ENCODE measurements at regions not wholly inside any gene's neighbourhood (a gene's known extent, or its start where the extent isn't known, plus 50 kb on each side); places are given as distances from the start of the nearest gene placed in this dataset.

- no peaks in the 10 kb centered on the region for H3K27me3 ChIP-seq (ENCODE audit: insufficient read depth, low read length)
- H3K79me2 ChIP-seq (ENCODE audit: insufficient read depth, low read length) = no peaks in the 10 kb centered on the region
- no peaks in the 10 kb centered on the region for H3K36me3 ChIP-seq (ENCODE audit: insufficient read depth, low read length)
- no peaks in the 10 kb centered on the region for H4K20me1 ChIP-seq (ENCODE audit: insufficient read depth, low read length)
- TF ChIP-seq CTCF (IDR thresholded peaks at IDR 0.05; ENCODE audit: extremely low read depth, low read depth, low read length) = peak; percentile 93
- peaks cover 7% of the 10 kb centered on the region for H3K4me1 ChIP-seq (ENCODE audit: insufficient read depth, low read length)
- no peak overlapping the region for H3K4me3 ChIP-seq (ENCODE audit: insufficient read depth, low read length)
- DNase-seq (ENCODE audit: insufficient read length, low spot score, missing footprints) = peak; percentile 80
- H3K4me2 ChIP-seq (ENCODE audit: insufficient read depth, low read length) = peak overlapping the region; percentile 8
- no peaks in the 10 kb centered on the region for H3K9me3 ChIP-seq (ENCODE audit: low read depth, low read length)
- H2AFZ ChIP-seq (ENCODE audit: low read length) = peak overlapping the region; percentile 56
- H3K27ac ChIP-seq (ENCODE audit: low read depth, low read length) = peak overlapping the region; percentile 10
Observed at GRCh38 chr6:141988954-141989705, 143.6 kb upstream of the GJE1 start.

- DNase-seq (ENCODE audit: insufficient read length, low spot score, missing footprints) = no peak
- no peaks in the 10 kb centered on the region for H3K36me3 ChIP-seq (ENCODE audit: insufficient read depth, low read length)
- H3K27ac ChIP-seq (ENCODE audit: low read depth, low read length) = no peak overlapping the region
- H2AFZ ChIP-seq (ENCODE audit: low read length) = no peak overlapping the region
- TF ChIP-seq CTCF (IDR thresholded peaks at IDR 0.05; ENCODE audit: extremely low read depth, low read depth, low read length) = no peak
- peaks cover 7% of the 10 kb centered on the region for H3K4me1 ChIP-seq (ENCODE audit: insufficient read depth, low read length)
- H3K4me2 ChIP-seq (ENCODE audit: insufficient read depth, low read length) = no peak overlapping the region
- H3K9me3 ChIP-seq (ENCODE audit: low read depth, low read length) = no peaks in the 10 kb centered on the region
- H3K27me3 ChIP-seq (ENCODE audit: insufficient read depth, low read length) = no peaks in the 10 kb centered on the region
- H4K20me1 ChIP-seq (ENCODE audit: insufficient read depth, low read length) = no peaks in the 10 kb centered on the region
- H3K79me2 ChIP-seq (ENCODE audit: insufficient read depth, low read length) = no peaks in the 10 kb centered on the region
- no peak overlapping the region for H3K4me3 ChIP-seq (ENCODE audit: insufficient read depth, low read length)
Observed at GRCh38 chr6:141988327-141988726, 144.4 kb upstream of the GJE1 start.

GRCh38 chr6:141986457-141986856 is 146.3 kb upstream of the GJE1 start:
- H2AFZ ChIP-seq (ENCODE audit: low read length) = no peak overlapping the region
- no peak overlapping the region for H3K27ac ChIP-seq (ENCODE audit: low read depth, low read length)
- H3K36me3 ChIP-seq (ENCODE audit: insufficient read depth, low read length) = no peaks in the 10 kb centered on the region
- H3K9me3 ChIP-seq (ENCODE audit: low read depth, low read length) = no peaks in the 10 kb centered on the region
- no peaks in the 10 kb centered on the region for H3K79me2 ChIP-seq (ENCODE audit: insufficient read depth, low read length)
- no peak for DNase-seq (ENCODE audit: insufficient read length, low spot score, missing footprints)
- H4K20me1 ChIP-seq (ENCODE audit: insufficient read depth, low read length) = no peaks in the 10 kb centered on the region
- no peak overlapping the region for H3K4me2 ChIP-seq (ENCODE audit: insufficient read depth, low read length)
- H3K27me3 ChIP-seq (ENCODE audit: insufficient read depth, low read length) = no peaks in the 10 kb centered on the region
- no peak overlapping the region for H3K4me3 ChIP-seq (ENCODE audit: insufficient read depth, low read length)
- no peak for TF ChIP-seq CTCF (IDR thresholded peaks at IDR 0.05; ENCODE audit: extremely low read depth, low read depth, low read length)
- H3K4me1 ChIP-seq (ENCODE audit: insufficient read depth, low read length) = peaks cover 7% of the 10 kb centered on the region

GRCh38 chr6:141981190-141981589 is 151.5 kb upstream of the GJE1 start:
- H3K27me3 ChIP-seq (ENCODE audit: insufficient read depth, low read length) = no peaks in the 10 kb centered on the region
- H3K9me3 ChIP-seq (ENCODE audit: low read depth, low read length) = no peaks in the 10 kb centered on the region
- H3K79me2 ChIP-seq (ENCODE audit: insufficient read depth, low read length) = no peaks in the 10 kb centered on the region
- H3K4me1 ChIP-seq (ENCODE audit: insufficient read depth, low read length) = no peaks in the 10 kb centered on the region
- H3K4me2 ChIP-seq (ENCODE audit: insufficient read depth, low read length) = no peak overlapping the region
- TF ChIP-seq CTCF (IDR thresholded peaks at IDR 0.05; ENCODE audit: extremely low read depth, low read depth, low read length) = no peak
- no peak for DNase-seq (ENCODE audit: insufficient read length, low spot score, missing footprints)
- no peaks in the 10 kb centered on the region for H3K36me3 ChIP-seq (ENCODE audit: insufficient read depth, low read length)
- no peak overlapping the region for H3K4me3 ChIP-seq (ENCODE audit: insufficient read depth, low read length)
- H3K27ac ChIP-seq (ENCODE audit: low read depth, low read length) = no peak overlapping the region
- H2AFZ ChIP-seq (ENCODE audit: low read length) = no peak overlapping the region
- H4K20me1 ChIP-seq (ENCODE audit: insufficient read depth, low read length) = no peaks in the 10 kb centered on the region
